Activated CD8-positive, alpha-beta T cell treated with anti-CD3 and anti-CD28 coated beads, Interleukin-2, amount 10 ng/mL, durations not matched to agents 7 days and 5 days (primary cell): ENCODE measurements at regions not wholly inside any gene's neighbourhood (a gene's known extent, or its start where the extent isn't known, plus 50 kb on each side); places are given as distances from the start of the nearest gene placed in this dataset.

Experiments used
- ATAC-seq: fragments of 150-1000 bp; cut with Tn5 transposase; one replicate; pipeline ENCODE4 v1.10.0; 2021; ENCODE audit warnings: moderate library complexity
- CTCF ChIA-PET: fragments of 350-600 bp; sonication (Branson Sonifier 250); formaldehyde crosslinking; loops from one replicate; lab custom pipeline; 2021; ENCODE audit warnings: antibody characterized with exemption; lab: Charles Lee
- POLR2A ChIA-PET: fragments of 350-600 bp; sonication (Branson Sonifier 250); formaldehyde crosslinking; loops from one replicate; lab custom pipeline; 2021; ENCODE audit warnings: antibody characterized with exemption; lab: Charles Lee
- DNase-seq: peaks from one replicate; pipeline ENCODE4 v3.0.0-alpha.2; 2020
- H3K27ac Mint-ChIP-seq: one replicate; pipeline ENCODE4 v1.8.0; 2021; ENCODE audit warnings: mild to moderate bottlenecking, mixed read lengths
- H3K27me3 Mint-ChIP-seq: one replicate; pipeline ENCODE4 v1.8.0; 2021; ENCODE audit warnings: low read depth, mixed read lengths
- H3K36me3 Mint-ChIP-seq: one replicate; pipeline ENCODE4 v1.8.0; 2021; ENCODE audit warnings: low read depth, mixed read lengths
- H3K4me1 Mint-ChIP-seq: one replicate; pipeline ENCODE4 v1.8.0; 2021; ENCODE audit warnings: low read depth, mixed read lengths
- H3K4me3 Mint-ChIP-seq: one replicate; pipeline ENCODE4 v1.8.0; 2021; ENCODE audit warnings: mild to moderate bottlenecking, mixed read lengths
- H3K9me3 Mint-ChIP-seq: one replicate; pipeline ENCODE4 v1.8.0; 2022; ENCODE audit warnings: mixed read lengths; ENCODE audit not compliant: insufficient read depth

- no peaks in the 10 kb centered on the region for H3K9me3 Mint-ChIP-seq
- ChIA-PET POLR2A (no interaction called here), CTCF (interaction anchor here (1.8 kb wide), 1 partner anchor 40 kb away, joined by 5 read pairs; no protein-coding TSS in a partner anchor)
Measured at GRCh38 chr4:10197952-10198351, 81.4 kb upstream of the WDR1 start.

GRCh38 chr4:10196191-10196590 is 79.6 kb upstream of the WDR1 start:
- H3K4me3 Mint-ChIP-seq, result no peak overlapping the region
- H3K27ac Mint-ChIP-seq, result no peak overlapping the region
- H3K36me3 Mint-ChIP-seq, result no peaks in the 10 kb centered on the region
- H3K27me3 Mint-ChIP-seq, result peaks cover 22% of the 10 kb centered on the region
- no peaks in the 10 kb centered on the region for H3K4me1 Mint-ChIP-seq
- ChIA-PET POLR2A (no interaction called here), CTCF (no interaction called here)
- ATAC-seq (no peak), DNase-seq (no peak)
- no peaks in the 10 kb centered on the region for H3K9me3 Mint-ChIP-seq

More at GRCh38 chr4:10197952-10198351, 81.4 kb upstream of the WDR1 start:
- ATAC-seq (no peak), DNase-seq (no peak)
- H3K27me3 Mint-ChIP-seq, result peaks cover 16% of the 10 kb centered on the region
- H3K4me3 Mint-ChIP-seq, result no peak overlapping the region
- H3K4me1 Mint-ChIP-seq, result no peaks in the 10 kb centered on the region
- H3K36me3 Mint-ChIP-seq, result no peaks in the 10 kb centered on the region
- no peak overlapping the region for H3K27ac Mint-ChIP-seq

- POLR2A ChIA-PET, result no interaction called here
- Mint-ChIP-seq H3K27ac (no peak overlapping the region), H3K27me3 (peaks cover 20% of the 10 kb centered on the region), H3K4me3 (no peak overlapping the region), H3K9me3 (no peaks in the 10 kb centered on the region), H3K4me1 (no peaks in the 10 kb centered on the region), H3K36me3 (no peaks in the 10 kb centered on the region)
- ATAC-seq, result no peak
- no peak for DNase-seq
- CTCF ChIA-PET, result interaction anchor here (1.5 to 1.6 kb wide), 2 partner anchors 19 to 20 kb away, joined by 3 to 4 read pairs; no protein-coding TSS in a partner anchor
Measured at GRCh38 chr4:10192331-10192730, 75.7 kb upstream of the WDR1 start.

GRCh38 chr4:10188400-10189004 is 71.9 kb upstream of the WDR1 start:
- ATAC-seq (no peak), DNase-seq (no peak)
- no peak overlapping the region for H3K27ac Mint-ChIP-seq
- peaks cover 25% of the 10 kb centered on the region for H3K4me1 Mint-ChIP-seq
- no peak overlapping the region for H3K4me3 Mint-ChIP-seq
- no peaks in the 10 kb centered on the region for H3K9me3 Mint-ChIP-seq
- no peaks in the 10 kb centered on the region for H3K36me3 Mint-ChIP-seq
- POLR2A ChIA-PET, result no interaction called here
- peaks cover 15% of the 10 kb centered on the region for H3K27me3 Mint-ChIP-seq
- CTCF ChIA-PET, result interaction anchor here (0.9 to 3.3 kb wide), 4 partner anchors 24 to 361 kb away, joined by 3 to 13 read pairs (median 4); no protein-coding TSS in a partner anchor

GRCh38 chr4:10186228-10187214 is 69.9 kb upstream of the WDR1 start:
- H3K27ac Mint-ChIP-seq, result no peak overlapping the region
- ChIA-PET CTCF (interaction anchor here (0.9 to 3.3 kb wide), 6 partner anchors 12 to 275 kb away, joined by 3 to 13 read pairs (median 4); no protein-coding TSS in a partner anchor), POLR2A (no interaction called here)
- no peak for ATAC-seq
- H3K36me3 Mint-ChIP-seq, result peaks cover 17% of the 10 kb centered on the region
- H3K4me3 Mint-ChIP-seq, result no peak overlapping the region
- no peak for DNase-seq
- H3K27me3 Mint-ChIP-seq, result peaks cover 4% of the 10 kb centered on the region
- peaks cover 5% of the 10 kb centered on the region for H3K9me3 Mint-ChIP-seq
- H3K4me1 Mint-ChIP-seq, result peaks cover 44% of the 10 kb centered on the region

- peaks cover 24% of the 10 kb centered on the region for H3K36me3 Mint-ChIP-seq
- H3K4me3 Mint-ChIP-seq, result no peak overlapping the region
- POLR2A ChIA-PET, result no interaction called here
- no peak for DNase-seq
- CTCF ChIA-PET, result interaction anchor here (0.9 to 1.3 kb wide), 5 partner anchors 11 to 275 kb away, joined by 3 to 4 read pairs (median 3); no protein-coding TSS in a partner anchor
- H3K27ac Mint-ChIP-seq, result no peak overlapping the region
- peaks cover 53% of the 10 kb centered on the region for H3K4me1 Mint-ChIP-seq
- ATAC-seq, result no peak
- peaks cover 1% of the 10 kb centered on the region for H3K27me3 Mint-ChIP-seq
- peaks cover 5% of the 10 kb centered on the region for H3K9me3 Mint-ChIP-seq
Measured at GRCh38 chr4:10185518-10186227, 69.1 kb upstream of the WDR1 start.

GRCh38 chr4:10184501-10184938 is 67.9 kb upstream of the WDR1 start:
- Mint-ChIP-seq H3K27ac (no peak overlapping the region), H3K4me3 (no peak overlapping the region), H3K27me3 (no peaks in the 10 kb centered on the region), H3K36me3 (peaks cover 30% of the 10 kb centered on the region), H3K9me3 (peaks cover 5% of the 10 kb centered on the region), H3K4me1 (peaks cover 60% of the 10 kb centered on the region)
- DNase-seq (peak; percentile 23), ATAC-seq (no peak)
- CTCF ChIA-PET, result interaction anchor here (1.1 to 4.8 kb wide), 2 partner anchors 18 to 25 kb away, joined by 3 to 43 read pairs; no protein-coding TSS in a partner anchor
- POLR2A ChIA-PET, result no interaction called here

- ChIA-PET CTCF (interaction anchor here (0.7 to 4.8 kb wide), 2 partner anchors 25 to 65 kb away, joined by 3 to 43 read pairs; no protein-coding TSS in a partner anchor), POLR2A (no interaction called here)
- Mint-ChIP-seq H3K27ac (peak overlapping the region; percentile 64), H3K4me3 (peak overlapping the region; percentile 19), H3K27me3 (no peaks in the 10 kb centered on the region), H3K9me3 (peaks cover 5% of the 10 kb centered on the region), H3K4me1 (peaks cover 60% of the 10 kb centered on the region), H3K36me3 (peaks cover 33% of the 10 kb centered on the region)
- DNase-seq (no peak), ATAC-seq (no peak)
Measured at GRCh38 chr4:10184041-10184440, 67.4 kb upstream of the WDR1 start.

- peak overlapping the region; percentile 19 for H3K4me3 Mint-ChIP-seq
- peaks cover 60% of the 10 kb centered on the region for H3K4me1 Mint-ChIP-seq
- ATAC-seq (peak; percentile 38), DNase-seq (peak; percentile 78)
- CTCF ChIA-PET, result interaction anchor here (0.7 to 4.8 kb wide), 3 partner anchors 19 to 64 kb away, joined by 3 to 43 read pairs (median 30); no protein-coding TSS in a partner anchor
- peaks cover 5% of the 10 kb centered on the region for H3K9me3 Mint-ChIP-seq
- POLR2A ChIA-PET, result no interaction called here
- H3K27me3 Mint-ChIP-seq, result no peaks in the 10 kb centered on the region
- H3K36me3 Mint-ChIP-seq, result peaks cover 33% of the 10 kb centered on the region
- H3K27ac Mint-ChIP-seq, result peak overlapping the region; percentile 64
Measured at GRCh38 chr4:10183462-10183861, 66.9 kb upstream of the WDR1 start.

GRCh38 chr4:10182446-10183424 is 66.1 kb upstream of the WDR1 start:
- ATAC-seq (peak; percentile 52), DNase-seq (peak; percentile 62)
- Mint-ChIP-seq H3K36me3 (peaks cover 33% of the 10 kb centered on the region), H3K27ac (peak overlapping the region; percentile 64), H3K27me3 (no peaks in the 10 kb centered on the region), H3K4me1 (peaks cover 60% of the 10 kb centered on the region), H3K9me3 (peaks cover 5% of the 10 kb centered on the region), H3K4me3 (peak overlapping the region; percentile 19)
- CTCF ChIA-PET, result interaction anchor here (0.6 to 4.8 kb wide), 5 partner anchors 12 to 355 kb away, joined by 3 to 43 read pairs (median 10); no protein-coding TSS in a partner anchor
- POLR2A ChIA-PET, result interaction anchor here (2.1 kb wide), 1 partner anchor 275 kb away, joined by 8 read pairs; the partner anchor contains the start of gene ZNF518B
